ENCODE measurements at regions not wholly inside any gene's neighbourhood (a gene's known extent, or its start where the extent isn't known, plus 50 kb on each side); places are given as distances from the start of the nearest gene placed in this dataset.
"Not testable (repeated sequence)": the region's sequence is repeated elsewhere in the genome, so short reads cannot be mapped to it uniquely, and the experiment has no call there.

DNA sequence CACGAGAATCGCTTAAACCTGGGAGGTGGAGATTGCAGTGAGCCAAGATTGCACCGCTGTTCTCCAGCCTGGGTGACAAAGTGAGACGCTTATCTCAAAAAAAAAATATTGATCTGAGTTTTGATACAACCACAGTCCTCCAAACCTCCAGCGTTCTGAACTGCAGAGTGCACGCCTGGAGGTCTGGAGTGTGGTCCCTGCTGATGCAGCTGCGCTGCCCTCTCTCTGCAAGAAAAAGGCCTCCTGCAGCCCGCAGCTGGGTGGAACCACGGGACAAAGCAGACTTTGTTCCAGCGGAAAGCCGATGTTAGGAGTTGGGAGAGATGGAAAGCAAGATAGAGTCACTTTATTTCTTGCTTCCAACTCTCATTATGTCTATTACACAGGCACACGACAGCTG, 144.9 kb upstream of the SOD1 start (continued):
- TF ChIP-seq TCF12 (IDR thresholded peaks at IDR 0.05; ENCODE audit: low read depth, low read length), result 0 out of 2 replicates have a peak, but pooled peaks have one; percentile 67
- no peak for TF ChIP-seq TAF1 (IDR thresholded peaks at IDR 0.05; ENCODE audit: low read depth, low read length)
- TF ChIP-seq CHD1 (IDR thresholded peaks at IDR 0.05; ENCODE audit: low read depth, low read length), result no peak
- TF ChIP-seq ASH2L (IDR thresholded peaks at IDR 0.05; ENCODE audit: low read length), result peak; percentile 36
- TF ChIP-seq EGR1 (IDR thresholded peaks at IDR 0.05; ENCODE audit: borderline replicate concordance, low read depth, low read length), result no peak
- TF ChIP-seq KDM1A (IDR thresholded peaks at IDR 0.05; ENCODE audit: borderline replicate concordance, low read length), result no peak
- TF ChIP-seq CTCF (IDR thresholded peaks at IDR 0.05; ENCODE audit: control extremely low read depth in 1 of 3, insufficient read depth in 1 of 3, low read depth in 1 of 3, low read length in 3 of 3), result peak in 2 of 3 experiments; percentile 13 to 23; a peak in 1 of 4 replicates
- TF ChIP-seq CTBP2 (IDR thresholded peaks at IDR 0.05; ENCODE audit: borderline replicate concordance, insufficient read depth, insufficient read length, low read length), result no peak
- TF ChIP-seq HDAC2 (IDR thresholded peaks at IDR 0.05; ENCODE audit: borderline replicate concordance in 1 of 2, low read depth in 2 of 2, low read length in 2 of 2), result no peak
- no peak for TF ChIP-seq CHD2 (IDR thresholded peaks at IDR 0.05; ENCODE audit: low read length)

GRCh38 chr21:31513541-31513940, 146.0 kb upstream of the SOD1 start:
- H2BK120ac ChIP-seq (replicated peaks; ENCODE audit: low read depth, low read length); H3K9ac ChIP-seq (replicated peaks in 1 of 4; ENCODE audit: extremely low read depth in 1 of 4, low read depth in 3 of 4, low read length in 3 of 4); H4K91ac ChIP-seq (replicated peaks; ENCODE audit: insufficient read length, low read length); H3K27me3 ChIP-seq (replicated peaks in 1 of 4; ENCODE audit: control insufficient read depth in 3 of 4, extremely low read depth in 1 of 4, insufficient read depth in 3 of 4, low read length in 3 of 4); H2BK5ac ChIP-seq (ENCODE audit: low read depth, low read length); H3K14ac ChIP-seq (ENCODE audit: insufficient read length); H2BK12ac ChIP-seq (ENCODE audit: low read depth, low read length); H2BK15ac ChIP-seq (ENCODE audit: low read length); H4K5ac ChIP-seq (ENCODE audit: insufficient read length, low read depth, low read length); H3K9me3 ChIP-seq (ENCODE audit: insufficient read depth in 2 of 2, low read depth in 1 of 2, low read length in 1 of 2); POLR2A ChIA-PET (ENCODE audit: partially characterized antibody); H3K23ac ChIP-seq (ENCODE audit: insufficient read length); H3K4me3 ChIP-seq (ENCODE audit: extremely low read depth in 1 of 4, insufficient read depth in 2 of 4, low read depth in 3 of 4, low read length in 4 of 4); H3K18ac ChIP-seq (ENCODE audit: extremely low read depth, low read length); H2BK20ac ChIP-seq (ENCODE audit: low read length); H2AK5ac ChIP-seq (ENCODE audit: low read depth, low read length); H3K27ac ChIP-seq (ENCODE audit: low read depth, low read length); H3K23me2 ChIP-seq (ENCODE audit: low read depth, low read length); H3K4ac ChIP-seq (replicated peaks; ENCODE audit: insufficient read length, low read depth, low read length); H2AFZ ChIP-seq (ENCODE audit: low read length); H3K36me3 ChIP-seq (ENCODE audit: control insufficient read depth in 2 of 4, insufficient read depth in 4 of 4, low read length in 3 of 4); DNase-seq (ENCODE audit: low read depth in 1 of 2, low spot score in 2 of 2); H3K79me1 ChIP-seq (ENCODE audit: low read depth, low read length); H4K8ac ChIP-seq (ENCODE audit: extremely low read depth, insufficient read depth, low read length); H3K56ac ChIP-seq (replicated peaks; ENCODE audit: insufficient read length, low read depth, low read length); FAIRE-seq; H3K4me2 ChIP-seq (ENCODE audit: insufficient read depth in 1 of 2, low read depth in 2 of 2, low read length in 2 of 2); H4K20me1 ChIP-seq (replicated peaks in 1 of 2; ENCODE audit: control insufficient read depth in 1 of 2, insufficient read depth in 2 of 2, low read length in 2 of 2): not testable (repeated sequence)
- CTCF ChIA-PET (ENCODE audit: partially characterized antibody), result interaction anchor here (0.6 to 3.1 kb wide), 7 partner anchors 10 to 67 kb away, joined by 3 to 11 read pairs (median 4); no protein-coding TSS in a partner anchor
- 100% methylated on average over 5 of the region's 5 CpGs; no CpG with 5 or more reads in 1 of the 2 experiments for WGBS, 2 experiments (ENCODE audit: extremely low coverage in 1 of 2, insufficient coverage in 1 of 2, insufficient read length in 1 of 2, insufficient replicate concordance in 2 of 2, low coverage in 1 of 2, low lambda C conversion rate in 2 of 2, missing lambda C conversion rate in 1 of 2)
- Histone ChIP-seq H3K4me1 (replicated peaks in 1 of 4; ENCODE audit: control insufficient read depth in 3 of 4, insufficient read depth in 4 of 4, low read length in 3 of 4) (peaks cover 5 to 17% (median 9%) of the 10 kb centered on the region in 4 experiments), H3K79me2 (ENCODE audit: control insufficient read depth in 1 of 2, insufficient read depth in 2 of 2, low read length in 2 of 2) (peaks cover 0 to 34% of the 10 kb centered on the region in 2 experiments; a peak in 2 of 4 replicates)
